ENCODE measurements at regions not wholly inside any gene's neighbourhood (a gene's known extent, or its start where the extent isn't known, plus 50 kb on each side); places are given as distances from the start of the nearest gene placed in this dataset.

DNA sequence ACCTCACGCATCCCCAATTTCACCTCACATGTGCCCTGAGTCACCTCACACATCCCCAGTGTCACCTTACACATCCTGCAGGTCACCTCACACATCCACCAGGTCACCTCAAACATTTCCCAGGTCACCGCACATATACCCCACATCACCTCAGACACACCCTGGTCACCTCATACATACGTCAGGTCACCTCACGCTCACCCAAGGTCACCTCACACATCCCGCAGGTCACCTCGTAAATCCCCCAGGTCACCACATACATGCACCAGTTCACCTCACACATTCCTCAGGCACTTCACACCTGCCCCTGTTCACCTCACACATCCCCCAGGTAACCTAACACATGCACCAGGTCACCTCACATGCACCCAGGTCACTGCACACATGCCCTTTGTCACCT is 864.0 kb downstream of the TMEM121 start:
- no peaks in the 10 kb centered on the region for H3K4me1 ChIP-seq (ENCODE audit: insufficient read depth, low read length, poor library complexity, severe bottlenecking)
- no peak for DNase-seq (ENCODE audit: low spot score)
- TF ChIP-seq EZH2 (IDR thresholded peaks at IDR 0.05; ENCODE audit: borderline replicate concordance, low read depth, low read length, poor library complexity, severe bottlenecking) (no peak), CTCF (conservative IDR thresholded peaks at IDR 0.05; ENCODE audit: low read depth, low read length) (no peak)
- CTCF ChIA-PET: no interaction called here
- H3K36me3 ChIP-seq (ENCODE audit: insufficient read depth, low read length, poor library complexity, severe bottlenecking): no peaks in the 10 kb centered on the region
- BruUV-seq (replicated peaks): no TSS peak
- H3K4me3 ChIP-seq (ENCODE audit: low read depth, low read length, poor library complexity, severe bottlenecking): no peak overlapping the region
- no peak overlapping the region for H3K27ac ChIP-seq (ENCODE audit: low read depth, low read length, poor library complexity, severe bottlenecking)
- intact Hi-C loops (cut with micrococcal nuclease; ENCODE audit: unreplicated experiment): no loop called here
- no peaks in the 10 kb centered on the region for H3K9me3 ChIP-seq (ENCODE audit: low read depth, low read length, poor library complexity, severe bottlenecking)
- POLR2A ChIA-PET (ENCODE audit: low non-redundant PET): no interaction called here
- peaks cover 19% of the 10 kb centered on the region for H3K27me3 ChIP-seq (replicated peaks; ENCODE audit: insufficient read depth, low read depth, low read length, poor library complexity)

DNA sequence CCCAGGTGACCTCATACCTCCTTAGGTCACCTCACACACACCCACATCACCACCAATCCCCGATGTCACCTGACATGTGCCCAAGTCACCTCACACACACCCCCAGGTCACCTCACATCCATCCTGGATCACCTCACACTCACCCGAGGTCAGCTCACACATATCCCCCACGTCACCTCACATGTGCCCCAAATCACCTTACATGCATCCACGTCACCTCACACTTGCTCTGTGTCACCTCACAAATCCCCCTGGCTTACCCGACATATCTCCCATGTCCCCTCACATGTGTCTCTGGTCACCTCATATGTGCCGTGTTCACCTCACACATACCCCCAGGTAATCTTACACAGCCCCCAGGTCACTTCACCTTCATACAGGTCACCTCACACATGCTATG is 864.6 kb downstream of the TMEM121 start:
- no TSS peak for BruUV-seq (replicated peaks)
- POLR2A ChIA-PET (ENCODE audit: low non-redundant PET): no interaction called here
- Histone ChIP-seq H3K4me1 (ENCODE audit: insufficient read depth, low read length, poor library complexity, severe bottlenecking) (no peaks in the 10 kb centered on the region), H3K27me3 (replicated peaks; ENCODE audit: insufficient read depth, low read depth, low read length, poor library complexity) (peaks cover 18% of the 10 kb centered on the region), H3K27ac (ENCODE audit: low read depth, low read length, poor library complexity, severe bottlenecking) (no peak overlapping the region), H3K36me3 (ENCODE audit: insufficient read depth, low read length, poor library complexity, severe bottlenecking) (no peaks in the 10 kb centered on the region), H3K4me3 (ENCODE audit: low read depth, low read length, poor library complexity, severe bottlenecking) (no peak overlapping the region), H3K9me3 (ENCODE audit: low read depth, low read length, poor library complexity, severe bottlenecking) (no peaks in the 10 kb centered on the region)
- intact Hi-C loops (cut with micrococcal nuclease; ENCODE audit: unreplicated experiment): no loop called here
- CTCF ChIA-PET: no interaction called here
- TF ChIP-seq CTCF (conservative IDR thresholded peaks at IDR 0.05; ENCODE audit: low read depth, low read length) (no peak), EZH2 (IDR thresholded peaks at IDR 0.05; ENCODE audit: borderline replicate concordance, low read depth, low read length, poor library complexity, severe bottlenecking) (no peak)
- DNase-seq (ENCODE audit: low spot score): no peak

DNA sequence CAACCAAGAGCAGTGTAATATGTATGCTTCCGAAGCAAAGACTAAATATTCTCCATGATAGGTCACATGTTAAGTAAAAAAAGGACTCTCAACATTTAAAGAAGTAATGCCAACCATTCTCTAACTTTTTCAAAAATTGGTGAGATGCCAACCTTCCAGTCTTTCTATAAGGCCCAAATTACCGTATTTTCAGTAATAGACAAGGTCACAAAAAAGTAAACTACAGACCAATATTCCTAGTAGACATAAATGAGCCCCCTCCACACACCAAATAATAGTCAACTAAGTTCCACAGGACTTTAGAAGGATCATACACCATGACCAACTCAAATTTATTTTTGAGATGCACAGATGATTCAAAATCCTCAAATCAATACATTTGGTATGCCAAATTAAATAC is 867.4 kb downstream of the TMEM121 start:
- POLR2A ChIA-PET (ENCODE audit: low non-redundant PET): no interaction called here
- intact Hi-C loops (cut with micrococcal nuclease; ENCODE audit: unreplicated experiment): no loop called here
- H3K36me3 ChIP-seq (ENCODE audit: insufficient read depth, low read length, poor library complexity, severe bottlenecking): no peaks in the 10 kb centered on the region
- TF ChIP-seq CTCF (conservative IDR thresholded peaks at IDR 0.05; ENCODE audit: low read depth, low read length): no peak
- no peak for TF ChIP-seq EZH2 (IDR thresholded peaks at IDR 0.05; ENCODE audit: borderline replicate concordance, low read depth, low read length, poor library complexity, severe bottlenecking)
- no TSS peak for BruUV-seq (replicated peaks)
- peaks cover 13% of the 10 kb centered on the region for H3K27me3 ChIP-seq (replicated peaks; ENCODE audit: insufficient read depth, low read depth, low read length, poor library complexity)
- DNase-seq (ENCODE audit: low spot score): no peak
- CTCF ChIA-PET: no interaction called here
- no peaks in the 10 kb centered on the region for H3K4me1 ChIP-seq (ENCODE audit: insufficient read depth, low read length, poor library complexity, severe bottlenecking)
- no peaks in the 10 kb centered on the region for H3K9me3 ChIP-seq (ENCODE audit: low read depth, low read length, poor library complexity, severe bottlenecking)
- no peak overlapping the region for H3K27ac ChIP-seq (ENCODE audit: low read depth, low read length, poor library complexity, severe bottlenecking)
- no peak overlapping the region for H3K4me3 ChIP-seq (ENCODE audit: low read depth, low read length, poor library complexity, severe bottlenecking)
